SK-N-SH (cell line): ENCODE measurements at regions not wholly inside any gene's neighbourhood (a gene's known extent, or its start where the extent isn't known, plus 50 kb on each side); places are given as distances from the start of the nearest gene placed in this dataset.

ENCODE experiments used
- CTCF ChIP-seq: fragments of 200-600 bp; sonication (generic); IDR thresholded peaks from 2 replicates; pipeline ENCODE4 v1.6.1; 2017; ENCODE audit warnings: antibody characterized with exemption, mild to moderate bottlenecking, moderate library complexity
- EP300 ChIP-seq, 2 experiments: IDR thresholded peaks; 2 replicates each; pipeline versions ENCODE4 v1.4.0 to v1.6.1; 2012; ENCODE audit warnings: borderline replicate concordance in 1 of 2, low read depth in 1 of 2, low read length in 1 of 2
- FOXJ3 ChIP-seq: sonication (generic); formaldehyde crosslinking; IDR thresholded peaks from 2 replicates; pipeline ENCODE4 v1.5.1; 2020; ENCODE audit warnings: mild to moderate bottlenecking, missing genetic modification reagents
- GABPA ChIP-seq: IDR thresholded peaks from 2 replicates; pipeline ENCODE4 v1.4.0; 2012; ENCODE audit warnings: low read depth, mild to moderate bottlenecking
- JUND ChIP-seq: IDR thresholded peaks from 2 replicates; pipeline ENCODE4 v1.4.0; 2012
- MAX ChIP-seq: IDR thresholded peaks from 2 replicates; pipeline ENCODE4 v1.4.0; 2012; ENCODE audit warnings: low read depth
- NRF1 ChIP-seq: IDR thresholded peaks from 2 replicates; pipeline ENCODE4 v1.6.1; 2012; ENCODE audit warnings: low read depth, mild to moderate bottlenecking, low read length
- POLR2AphosphoS5 ChIP-seq: IDR thresholded peaks from 2 replicates; pipeline ENCODE4 v1.6.1; 2012; ENCODE audit warnings: low read depth, low read length
- RAD21 ChIP-seq: IDR thresholded peaks from 2 replicates; pipeline ENCODE4 v1.6.1; 2012; ENCODE audit warnings: mild to moderate bottlenecking, low read length
- TEAD4 ChIP-seq: IDR thresholded peaks from 2 replicates; pipeline ENCODE4 v1.4.0; 2012; ENCODE audit warnings: mild to moderate bottlenecking, borderline replicate concordance; ENCODE audit not compliant: insufficient read depth
- USF1 ChIP-seq: IDR thresholded peaks from 2 replicates; pipeline ENCODE4 v1.4.0; 2012; ENCODE audit warnings: low read depth, borderline replicate concordance
- YY1 ChIP-seq: IDR thresholded peaks from 2 replicates; pipeline ENCODE4 v1.4.0; 2012; ENCODE audit warnings: low read depth, mild to moderate bottlenecking

- TF ChIP-seq CTCF: no peak
- TF ChIP-seq JUND: no peak
- TF ChIP-seq NRF1: no peak
- no peak for TF ChIP-seq POLR2AphosphoS5
- TF ChIP-seq FOXJ3 (CRISPR knock-in tag): no peak
- TF ChIP-seq MAX: no peak
- TF ChIP-seq RAD21: no peak
- TF ChIP-seq YY1: no peak
- no peak for TF ChIP-seq USF1
- TF ChIP-seq EP300 (IDR thresholded peaks at IDR 0.05; ENCODE audit: borderline replicate concordance in 1 of 2, low read depth in 1 of 2, low read length in 1 of 2): no peak
- no peak for TF ChIP-seq TEAD4
- TF ChIP-seq GABPA: no peak
Measured at GRCh38 chr7:97671571-97671970, 60.3 kb upstream of the TAC1 start.
